CD4-positive, alpha-beta T cell treated with Interleukin-17A for 4 hours (primary cell): ENCODE measurements at regions not wholly inside any gene's neighbourhood (a gene's known extent, or its start where the extent isn't known, plus 50 kb on each side); places are given as distances from the start of the nearest gene placed in this dataset.

Experiments
- DNase-seq: peaks from one replicate; pipeline ENCODE4 v3.0.0-alpha.2; 2020; ENCODE audit warnings: mixed read lengths

DNA sequence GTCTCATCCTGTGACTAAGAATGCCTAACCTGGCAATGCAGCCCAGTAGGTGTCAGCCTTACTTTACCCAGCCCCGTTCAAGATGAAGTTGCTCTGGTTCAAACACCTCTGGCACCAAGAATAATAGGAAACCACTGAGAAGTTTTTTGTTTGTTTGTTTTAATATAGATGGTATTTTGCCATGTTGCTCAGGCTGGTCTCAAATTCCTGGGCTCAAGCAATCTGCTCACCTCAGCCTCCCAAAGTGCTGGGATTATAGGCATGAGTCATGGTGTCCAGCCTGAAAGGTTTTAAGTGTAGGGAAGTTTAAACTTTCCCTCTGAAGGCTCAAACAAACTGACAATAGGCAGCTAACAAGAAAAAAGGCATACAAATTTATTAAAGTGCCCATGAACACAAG lies 51.2 kb upstream of the ABCC4 start:
- DNase-seq = no peak

- no peak for DNase-seq
Measured at GRCh38 chr13:95354156-95354555, 52.9 kb upstream of the ABCC4 start.

DNA sequence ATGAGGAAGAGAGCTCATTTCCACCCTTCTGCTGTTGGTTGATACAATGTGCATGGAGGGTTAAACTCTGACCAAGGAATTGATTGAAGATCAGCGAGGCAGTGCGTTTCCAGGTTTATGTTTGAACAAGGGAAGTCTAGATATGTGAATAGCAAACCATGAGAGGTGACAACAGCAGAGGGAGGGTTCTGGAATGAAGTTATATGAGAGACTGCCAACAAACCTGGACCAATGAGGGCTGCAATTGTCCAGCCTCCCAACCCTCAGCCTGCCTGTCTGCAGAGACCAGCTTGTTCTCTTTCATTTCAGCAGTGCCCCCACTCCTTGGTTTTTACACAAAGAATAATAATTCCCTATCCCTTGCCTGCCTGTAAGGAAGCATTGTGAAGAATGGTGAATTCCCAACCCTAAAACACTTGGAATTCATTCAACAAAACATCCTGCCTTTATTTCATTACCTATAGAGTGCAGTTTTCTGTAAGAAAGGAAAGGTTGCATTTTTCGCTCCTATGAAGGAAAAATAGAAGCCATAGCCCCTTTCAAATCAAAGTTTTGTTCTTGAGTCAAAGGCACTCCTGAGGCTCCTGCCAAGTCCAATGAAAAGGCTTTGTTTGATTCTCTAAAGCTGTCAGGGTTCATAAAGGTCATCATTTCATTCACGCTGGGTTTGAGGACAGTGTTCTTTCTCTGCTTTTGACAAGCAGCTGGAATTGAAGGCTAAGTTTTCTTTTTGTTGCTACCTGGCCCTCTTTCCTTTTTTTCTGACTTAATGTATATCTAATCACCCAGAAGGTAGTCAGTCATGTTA lies 53.6 kb upstream of the ABCC4 start:
- no peak for DNase-seq

- DNase-seq = no peak
Measured at GRCh38 chr13:95355494-95355893, 54.2 kb upstream of the ABCC4 start.

DNA sequence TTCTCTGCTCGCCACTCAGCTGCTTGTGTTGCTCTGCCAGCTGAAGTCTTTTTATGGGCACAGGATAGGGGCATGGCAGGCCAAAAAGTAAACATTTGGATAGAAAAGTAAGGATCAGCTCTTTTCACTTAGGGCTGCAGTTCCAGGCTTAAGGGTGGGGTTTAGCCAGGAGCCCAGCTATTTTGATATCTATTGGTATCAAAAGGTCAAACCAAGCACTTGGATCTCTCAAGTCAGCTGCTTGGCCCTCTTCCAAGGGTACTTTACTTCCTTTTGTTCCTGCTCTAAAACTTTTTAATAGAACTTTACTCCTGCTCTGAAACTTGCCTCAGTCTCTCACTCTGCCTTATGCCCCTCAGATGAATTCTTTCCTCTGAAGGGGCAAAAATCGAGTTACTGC lies 55.7 kb upstream of the ABCC4 start:
- DNase-seq = no peak

DNA sequence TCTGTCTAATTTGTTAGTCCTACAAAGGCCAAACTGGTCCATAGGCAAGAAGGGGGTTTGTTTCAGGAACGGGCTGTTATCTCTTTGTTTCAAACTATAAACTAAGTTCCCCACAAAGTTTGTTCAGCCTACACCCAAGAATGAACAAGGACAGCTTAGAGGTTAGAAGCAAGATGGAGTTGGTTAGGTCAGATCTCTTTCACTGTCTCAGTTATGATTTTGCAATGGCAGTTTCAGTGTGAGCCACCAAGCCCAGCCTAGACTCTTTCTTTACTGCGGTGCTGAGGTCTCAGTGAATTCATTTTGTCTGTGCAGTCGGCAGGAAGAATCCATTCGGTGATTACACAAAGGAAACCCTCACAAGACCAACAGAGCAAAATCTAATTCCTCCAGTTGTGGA lies 56.6 kb upstream of the ABCC4 start:
- no peak for DNase-seq

GRCh38 chr13:95360052-95360451 lies 58.8 kb upstream of the ABCC4 start:
- DNase-seq = no peak

DNA sequence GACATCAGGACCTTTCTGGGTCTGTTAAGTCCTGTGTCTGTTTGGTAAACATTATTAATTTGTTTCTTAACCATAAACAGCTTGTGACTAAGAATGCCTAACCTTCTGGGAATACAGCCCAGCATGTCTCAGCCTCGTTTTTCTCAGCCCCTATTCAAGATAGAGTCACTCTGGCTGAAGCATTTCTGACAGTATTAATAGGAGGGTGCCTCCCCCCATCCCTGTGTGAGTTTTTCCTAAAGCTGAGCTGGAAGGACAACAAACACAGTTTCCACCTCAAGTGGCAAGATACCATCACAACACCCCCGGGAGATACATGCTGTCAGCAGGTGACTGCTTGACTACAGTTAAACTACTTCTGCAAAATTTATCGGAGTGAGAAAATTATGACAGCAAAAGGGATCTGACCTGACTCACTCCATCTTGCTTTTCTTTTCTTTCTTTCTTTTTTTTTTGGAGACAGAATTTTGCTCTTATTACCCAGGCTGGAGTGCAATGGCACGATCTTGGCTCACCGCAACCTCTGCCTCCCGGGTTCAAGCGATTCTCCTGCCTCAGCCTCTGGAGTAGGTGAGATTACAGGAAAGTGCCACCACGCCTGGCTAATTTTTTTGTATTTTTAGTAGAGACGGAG lies 59.3 kb upstream of the ABCC4 start:
- no peak for DNase-seq

GRCh38 chr13:95361686-95362085 lies 60.4 kb upstream of the ABCC4 start:
- DNase-seq = no peak

GRCh38 chr13:95362666-95363065 lies 61.4 kb upstream of the ABCC4 start:
- DNase-seq = no peak

DNA sequence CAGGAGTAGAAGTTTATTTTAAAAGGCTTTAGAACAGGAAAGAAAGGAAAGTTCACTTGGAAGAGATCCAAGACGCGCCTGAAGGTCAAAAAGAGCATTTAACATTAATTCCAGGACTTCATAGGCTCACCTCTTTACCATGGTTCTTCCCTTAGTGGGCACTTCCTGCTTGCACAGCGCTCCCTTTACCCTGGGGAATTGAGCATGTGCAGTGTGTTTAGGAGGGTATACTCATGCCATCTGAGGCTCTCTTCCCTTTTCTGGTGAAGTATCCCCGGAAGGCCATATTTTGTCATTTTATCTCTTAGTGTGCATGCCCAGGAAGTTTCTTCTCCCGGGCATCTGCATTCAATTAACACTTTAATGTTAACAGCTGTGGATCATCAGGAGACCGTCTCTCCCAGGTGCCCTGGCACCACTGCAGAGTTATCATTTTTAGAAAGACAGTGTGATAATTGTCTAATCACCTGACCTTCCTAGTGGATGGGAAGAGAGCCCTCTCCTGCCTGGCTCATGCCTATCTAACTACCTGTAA lies 66.1 kb upstream of the ABCC4 start:
- DNase-seq = no peak

- DNase-seq = no peak
Measured at GRCh38 chr13:95368998-95369397, 67.7 kb upstream of the ABCC4 start.

DNA sequence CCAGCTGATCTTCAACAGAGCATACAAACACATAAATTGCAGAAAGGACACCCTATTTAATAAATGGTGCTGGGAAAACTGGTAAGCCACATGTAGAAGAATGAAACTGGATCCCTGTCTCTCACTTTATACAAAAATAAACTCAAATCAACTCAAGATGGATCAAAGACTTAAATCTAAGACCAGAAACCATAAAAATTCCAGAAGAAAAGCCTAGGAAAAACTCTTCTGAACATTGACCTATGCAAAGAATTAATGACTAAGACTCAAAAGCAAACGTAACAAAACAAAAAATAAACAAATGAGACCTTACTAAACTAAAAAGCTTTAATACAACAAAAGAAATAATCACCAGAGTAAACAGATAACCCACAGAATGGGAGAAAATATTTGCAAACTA lies 74.5 kb upstream of the ABCC4 start:
- DNase-seq = no peak

GRCh38 chr13:95378603-95379002 lies 77.4 kb upstream of the ABCC4 start:
- DNase-seq = no peak

- peak; percentile 77 for DNase-seq
Measured at GRCh38 chr13:95380468-95381211, 79.4 kb upstream of the ABCC4 start.

- DNase-seq = no peak
Measured at GRCh38 chr13:95381212-95381527, 79.9 kb upstream of the ABCC4 start.

DNA sequence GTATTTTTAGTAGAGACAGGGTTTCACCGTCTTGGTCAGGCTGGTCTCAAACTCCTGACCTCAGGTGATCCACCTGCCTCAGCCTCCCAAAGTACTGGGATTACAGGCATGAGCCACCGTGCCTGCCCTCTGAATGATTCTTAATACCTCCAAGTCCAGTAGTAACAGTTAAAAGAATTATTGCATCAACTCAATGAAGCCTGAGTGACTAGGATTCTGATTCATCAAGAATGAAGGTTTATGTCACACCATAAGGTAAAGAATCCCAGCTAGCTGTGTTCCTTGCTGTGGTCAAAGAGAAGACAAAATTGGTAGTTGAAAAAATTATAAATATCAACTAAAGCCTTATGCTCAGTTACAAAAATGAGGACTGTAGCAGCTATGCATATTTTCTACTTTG lies 81.2 kb upstream of the ABCC4 start:
- no peak for DNase-seq

- no peak for DNase-seq
Measured at GRCh38 chr13:95382916-95383315, 81.7 kb upstream of the ABCC4 start.

- no peak for DNase-seq
Measured at GRCh38 chr13:95385373-95385772, 84.1 kb upstream of the ABCC4 start.

GRCh38 chr13:95385798-95386197 lies 84.5 kb upstream of the ABCC4 start:
- no peak for DNase-seq

DNA sequence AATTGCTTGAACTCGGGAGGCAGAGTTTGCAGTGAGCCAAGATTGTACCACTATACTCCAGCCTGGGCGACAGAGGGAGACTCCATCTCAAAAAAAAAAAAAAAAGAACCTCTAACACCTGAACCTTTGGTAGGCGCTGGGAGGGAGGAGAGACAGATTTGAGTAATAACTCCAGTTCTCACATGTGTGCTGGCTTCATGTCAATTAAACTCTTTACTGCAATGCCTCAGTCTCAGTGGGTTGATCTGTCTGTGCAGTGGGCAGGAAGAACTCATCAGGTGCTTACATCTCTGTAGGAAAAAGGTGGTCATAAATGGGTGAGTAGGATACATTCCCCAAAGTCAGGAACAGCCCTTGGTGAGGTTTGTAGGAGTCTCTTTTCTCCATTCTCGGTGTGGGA lies 85.1 kb upstream of the ABCC4 start:
- no peak for DNase-seq

- DNase-seq = no peak
Measured at GRCh38 chr13:95387733-95388207, 86.5 kb upstream of the ABCC4 start.

DNA sequence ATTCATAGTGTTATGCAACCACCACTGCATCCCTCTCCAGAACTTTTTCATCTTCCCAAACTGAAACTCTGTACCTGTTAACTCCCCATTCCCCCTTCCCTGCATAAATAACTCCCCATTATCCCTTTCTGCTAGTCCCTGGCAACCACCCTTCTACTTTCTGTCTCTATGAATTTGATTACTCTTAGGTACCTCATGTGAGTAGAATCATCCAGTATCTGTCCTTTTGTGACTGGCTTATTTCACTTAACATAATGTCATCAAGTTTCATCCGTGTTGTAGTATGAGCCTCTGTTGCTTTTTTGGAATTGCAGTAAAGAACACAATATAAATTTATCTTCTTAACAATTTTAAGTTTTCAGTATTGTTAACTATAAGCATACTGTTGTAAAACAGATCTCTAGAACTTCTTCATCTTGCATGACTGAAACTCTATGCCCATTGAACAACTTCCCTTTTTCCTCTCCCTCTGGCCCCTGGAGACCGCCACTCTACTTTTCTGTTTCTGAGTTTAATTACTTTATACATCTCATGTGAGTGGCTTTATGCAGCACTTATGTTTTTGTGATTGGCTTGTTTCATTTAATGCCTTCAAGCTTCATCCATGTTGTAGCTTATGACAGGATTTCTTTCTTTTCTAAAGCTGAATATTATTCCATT lies 87.3 kb upstream of the ABCC4 start:
- DNase-seq = no peak
